ENCODE measurements at regions not wholly inside any gene's neighbourhood (a gene's known extent, or its start where the extent isn't known, plus 50 kb on each side); places are given as distances from the start of the nearest gene placed in this dataset.

GRCh38 chr7:22066522-22066921, 120.8 kb upstream of the CDCA7L start:
- H3K4me3 ChIP-seq (ENCODE audit: low read length) = no peak overlapping the region
- no peak for DNase-seq (ENCODE audit: low read depth)
- TF ChIP-seq, protein P1, sequence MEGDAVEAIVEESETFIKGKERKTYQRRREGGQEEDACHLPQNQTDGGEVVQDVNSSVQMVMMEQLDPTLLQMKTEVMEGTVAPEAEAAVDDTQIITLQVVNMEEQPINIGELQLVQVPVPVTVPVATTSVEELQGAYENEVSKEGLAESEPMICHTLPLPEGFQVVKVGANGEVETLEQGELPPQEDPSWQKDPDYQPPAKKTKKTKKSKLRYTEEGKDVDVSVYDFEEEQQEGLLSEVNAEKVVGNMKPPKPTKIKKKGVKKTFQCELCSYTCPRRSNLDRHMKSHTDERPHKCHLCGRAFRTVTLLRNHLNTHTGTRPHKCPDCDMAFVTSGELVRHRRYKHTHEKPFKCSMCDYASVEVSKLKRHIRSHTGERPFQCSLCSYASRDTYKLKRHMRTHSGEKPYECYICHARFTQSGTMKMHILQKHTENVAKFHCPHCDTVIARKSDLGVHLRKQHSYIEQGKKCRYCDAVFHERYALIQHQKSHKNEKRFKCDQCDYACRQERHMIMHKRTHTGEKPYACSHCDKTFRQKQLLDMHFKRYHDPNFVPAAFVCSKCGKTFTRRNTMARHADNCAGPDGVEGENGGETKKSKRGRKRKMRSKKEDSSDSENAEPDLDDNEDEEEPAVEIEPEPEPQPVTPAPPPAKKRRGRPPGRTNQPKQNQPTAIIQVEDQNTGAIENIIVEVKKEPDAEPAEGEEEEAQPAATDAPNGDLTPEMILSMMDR (IDR thresholded peaks at IDR 0.05; ENCODE audit: insufficient read depth, low read depth, low read length, missing control alignments) = no peak

GRCh38 chr7:22064816-22065215, 119.1 kb upstream of the CDCA7L start:
- peak; percentile 2 for DNase-seq (ENCODE audit: low read depth)
- TF ChIP-seq, protein P1 (IDR thresholded peaks at IDR 0.05; ENCODE audit: insufficient read depth, low read depth, low read length, missing control alignments) = no peak
- no peak overlapping the region for H3K4me3 ChIP-seq (ENCODE audit: low read length)

- no peak for DNase-seq (ENCODE audit: low read depth)
- TF ChIP-seq, protein P1 (IDR thresholded peaks at IDR 0.05; ENCODE audit: insufficient read depth, low read depth, low read length, missing control alignments) = no peak
- H3K4me3 ChIP-seq (ENCODE audit: low read length) = no peak overlapping the region
Measured at GRCh38 chr7:22061775-22062174, 116.1 kb upstream of the CDCA7L start.

DNA sequence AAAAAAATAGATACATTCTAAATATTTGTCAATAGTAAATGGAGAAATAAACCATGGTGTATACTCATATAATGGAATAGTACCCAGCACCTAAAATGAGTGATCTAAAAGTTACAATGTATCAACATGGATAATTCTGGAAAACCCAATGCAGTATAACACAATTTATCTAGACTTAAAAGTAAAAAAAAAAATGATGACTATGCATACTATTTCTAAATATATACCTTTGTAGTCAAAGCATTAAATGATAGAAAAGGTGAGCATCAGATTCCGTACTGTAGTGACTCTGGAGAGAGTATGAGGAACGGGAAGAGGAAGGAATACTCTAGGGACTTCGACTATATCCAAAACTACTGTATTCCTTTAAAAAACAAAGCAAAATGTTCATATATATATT, 115.2 kb upstream of the CDCA7L start:
- no peak overlapping the region for H3K4me3 ChIP-seq (ENCODE audit: low read length)
- TF ChIP-seq, protein P1 (IDR thresholded peaks at IDR 0.05; ENCODE audit: insufficient read depth, low read depth, low read length, missing control alignments) = no peak
- no peak for DNase-seq (ENCODE audit: low read depth)

DNA sequence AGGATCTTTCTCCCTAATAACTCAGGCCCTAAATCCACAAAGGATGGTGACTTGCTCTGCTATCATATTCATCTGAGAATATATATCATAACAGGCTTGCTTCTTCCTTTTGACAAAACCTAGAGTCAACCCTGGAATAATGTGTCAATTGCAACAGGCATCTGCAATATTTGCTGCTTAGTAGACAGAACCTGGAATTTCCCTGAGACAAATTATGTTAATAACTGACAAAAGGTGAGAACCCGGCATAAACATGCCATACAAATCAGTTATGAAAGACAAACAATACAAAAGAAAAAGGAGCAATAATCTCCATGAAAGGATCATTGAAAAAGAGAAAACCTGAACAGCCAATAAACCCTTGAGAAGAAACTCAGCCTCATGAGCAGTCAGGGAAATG, 114.5 kb upstream of the CDCA7L start:
- TF ChIP-seq, protein P1 (IDR thresholded peaks at IDR 0.05; ENCODE audit: insufficient read depth, low read depth, low read length, missing control alignments) = no peak
- H3K4me3 ChIP-seq (ENCODE audit: low read length) = no peak overlapping the region
- DNase-seq (ENCODE audit: low read depth) = no peak

- DNase-seq (ENCODE audit: low read depth) = no peak
- TF ChIP-seq, protein P1 (IDR thresholded peaks at IDR 0.05; ENCODE audit: insufficient read depth, low read depth, low read length, missing control alignments) = no peak
Measured at GRCh38 chr7:22055226-22055625, 109.5 kb upstream of the CDCA7L start.

GRCh38 chr7:22052674-22053365, 107.1 kb upstream of the CDCA7L start:
- TF ChIP-seq, protein P1 (IDR thresholded peaks at IDR 0.05; ENCODE audit: insufficient read depth, low read depth, low read length, missing control alignments) = no peak
- H3K4me3 ChIP-seq (ENCODE audit: low read length) = no peak overlapping the region
- no peak for DNase-seq (ENCODE audit: low read depth)

More at GRCh38 chr7:22055226-22055625, 109.5 kb upstream of the CDCA7L start:
- no peak overlapping the region for H3K4me3 ChIP-seq (ENCODE audit: low read length)

Data from epithelial cell of esophagus (primary cell).